Ishikawa (cell line): ENCODE measurements at regions not wholly inside any gene's neighbourhood (a gene's known extent, or its start where the extent isn't known, plus 50 kb on each side); places are given as distances from the start of the nearest gene placed in this dataset.

Source experiments
- CEBPB ChIP-seq: IDR thresholded peaks from 2 replicates; pipeline ENCODE4 v1.6.1; 2012
- CREB1 ChIP-seq: IDR thresholded peaks from 2 replicates; pipeline ENCODE4 v1.6.1; 2012; ENCODE audit warnings: low read depth
- EP300 ChIP-seq: IDR thresholded peaks from 2 replicates; pipeline ENCODE4 v1.6.1; 2012; ENCODE audit warnings: borderline replicate concordance
- MAX ChIP-seq: IDR thresholded peaks from 2 replicates; pipeline ENCODE4 v1.6.1; 2012
- NFIC ChIP-seq: IDR thresholded peaks from 2 replicates; pipeline ENCODE4 v1.6.1; 2012
- TCF12 ChIP-seq: IDR thresholded peaks from 2 replicates; pipeline ENCODE4 v1.6.1; 2012; ENCODE audit warnings: low read depth
- USF1 ChIP-seq: IDR thresholded peaks from 2 replicates; pipeline ENCODE4 v1.6.1; 2012

GRCh38 chr15:36529296-36530011, 50.0 kb upstream of the CDIN1 start:
- TF ChIP-seq NFIC = no peak
- no peak for TF ChIP-seq TCF12
- no peak for TF ChIP-seq MAX
- no peak for TF ChIP-seq USF1
- TF ChIP-seq CREB1 = no peak
- no peak for TF ChIP-seq CEBPB
- no peak for TF ChIP-seq EP300
